ENCODE measurements at regions not wholly inside any gene's neighbourhood (a gene's known extent, or its start where the extent isn't known, plus 50 kb on each side); places are given as distances from the start of the nearest gene placed in this dataset.
A peak's percentile ranks its signal among the peaks of the same experiment; 100 is the strongest.

DNA sequence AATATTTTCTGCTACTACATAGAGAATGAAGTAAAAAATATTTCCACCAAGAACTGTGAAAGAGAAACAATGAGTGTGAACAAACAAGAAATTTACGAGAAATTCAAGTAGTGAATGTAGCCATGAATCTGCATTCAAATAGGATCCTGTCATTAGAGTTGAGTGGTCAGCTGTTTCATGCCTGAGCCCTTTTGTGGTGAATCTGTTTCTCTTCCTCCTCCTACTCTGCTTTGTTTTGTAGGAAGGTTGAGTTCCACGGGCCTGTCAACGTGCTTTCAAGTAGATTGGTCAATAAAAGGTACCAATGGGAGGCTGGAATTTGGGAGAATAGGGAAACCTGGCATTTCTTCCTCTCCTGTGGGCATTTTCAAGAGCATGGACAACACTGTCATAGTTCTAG lies 1749.6 kb upstream of the FLRT2 start:
- WGBS = 71% methylated on average over 3 of the region's 3 CpGs
- Histone ChIP-seq H3K27me3 (ENCODE audit: control insufficient read depth in 2 of 2, insufficient read depth in 1 of 2, low read length in 1 of 2) (no peaks in the 10 kb centered on the region), H3K4me3 (ENCODE audit: low read length in 2 of 2) (no peak overlapping the region), H3K36me3 (ENCODE audit: control insufficient read depth in 2 of 2, insufficient read depth in 2 of 2, low read length in 1 of 2) (no peaks in the 10 kb centered on the region), H3K4me1 (ENCODE audit: control insufficient read depth in 2 of 2, insufficient read depth in 2 of 2, low read length in 2 of 2) (no peaks in the 10 kb centered on the region), H3K27ac (ENCODE audit: low read depth in 1 of 2, low read length in 1 of 2) (no peak overlapping the region), H3K9me3 (ENCODE audit: control insufficient read depth in 2 of 2, insufficient read depth in 1 of 2, low read length in 1 of 2) (no peaks in the 10 kb centered on the region)
- no peak for DNase-seq (ENCODE audit: low read depth in 6 of 9, low spot score in 9 of 9)

DNA sequence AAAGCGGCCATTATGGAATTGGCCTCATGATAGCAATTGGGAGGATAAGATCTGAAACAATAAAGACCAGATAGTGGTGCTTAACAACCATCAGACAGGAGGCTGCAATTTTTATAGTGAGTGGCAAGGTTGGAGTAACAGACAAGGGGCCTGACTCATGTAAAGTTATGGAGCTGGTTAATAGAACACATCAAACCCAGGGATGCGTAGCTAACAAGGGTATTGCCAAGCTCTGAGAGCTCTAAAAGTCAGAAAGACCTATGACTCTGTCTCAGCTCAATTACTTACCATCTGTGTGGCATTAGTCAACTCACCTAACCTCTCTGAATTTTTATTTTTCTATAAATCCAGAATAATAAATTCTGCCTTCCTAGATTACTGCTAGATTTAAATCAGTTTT lies 1731.5 kb upstream of the FLRT2 start:
- 48% methylated on average over 2 of the region's 2 CpGs for WGBS
- no peak for DNase-seq (ENCODE audit: low read depth in 6 of 9, low spot score in 9 of 9)
- H3K27me3 ChIP-seq (ENCODE audit: control insufficient read depth in 2 of 2, insufficient read depth in 1 of 2, low read length in 1 of 2) = no peaks in the 10 kb centered on the region
- no peaks in the 10 kb centered on the region for H3K9me3 ChIP-seq (ENCODE audit: control insufficient read depth in 2 of 2, insufficient read depth in 1 of 2, low read length in 1 of 2)
- no peak overlapping the region for H3K27ac ChIP-seq (ENCODE audit: low read depth in 1 of 2, low read length in 1 of 2)
- H3K36me3 ChIP-seq (ENCODE audit: control insufficient read depth in 2 of 2, insufficient read depth in 2 of 2, low read length in 1 of 2) = no peaks in the 10 kb centered on the region
- no peak overlapping the region for H3K4me3 ChIP-seq (ENCODE audit: low read length in 2 of 2)
- H3K4me1 ChIP-seq (ENCODE audit: control insufficient read depth in 2 of 2, insufficient read depth in 2 of 2, low read length in 2 of 2) = no peaks in the 10 kb centered on the region

DNA sequence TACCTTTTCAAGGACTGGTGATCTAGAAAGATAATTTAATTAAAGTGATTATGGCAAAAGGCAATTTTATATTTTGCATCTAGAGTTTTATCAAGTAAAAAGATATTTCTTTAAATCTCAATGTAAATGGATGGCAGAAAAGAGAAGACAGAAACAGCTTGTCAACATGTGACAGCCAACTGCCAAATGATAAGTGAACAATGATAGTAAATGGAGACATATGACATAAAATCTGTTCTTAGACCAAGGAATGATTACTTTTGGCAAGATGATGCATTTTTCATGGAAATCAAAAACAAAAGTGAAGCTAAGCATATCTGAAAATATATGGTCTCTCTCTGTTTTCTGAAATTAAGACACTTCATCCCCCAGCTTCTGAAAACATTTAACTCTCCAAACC lies 1730.7 kb upstream of the FLRT2 start:
- Histone ChIP-seq H3K36me3 (ENCODE audit: control insufficient read depth in 2 of 2, insufficient read depth in 2 of 2, low read length in 1 of 2) (no peaks in the 10 kb centered on the region), H3K27me3 (ENCODE audit: control insufficient read depth in 2 of 2, insufficient read depth in 1 of 2, low read length in 1 of 2) (no peaks in the 10 kb centered on the region), H3K9me3 (ENCODE audit: control insufficient read depth in 2 of 2, insufficient read depth in 1 of 2, low read length in 1 of 2) (no peaks in the 10 kb centered on the region), H3K4me3 (ENCODE audit: low read length in 2 of 2) (no peak overlapping the region), H3K4me1 (ENCODE audit: control insufficient read depth in 2 of 2, insufficient read depth in 2 of 2, low read length in 2 of 2) (no peaks in the 10 kb centered on the region), H3K27ac (ENCODE audit: low read depth in 1 of 2, low read length in 1 of 2) (no peak overlapping the region)
- no peak for DNase-seq (ENCODE audit: low read depth in 6 of 9, low spot score in 9 of 9)

DNA sequence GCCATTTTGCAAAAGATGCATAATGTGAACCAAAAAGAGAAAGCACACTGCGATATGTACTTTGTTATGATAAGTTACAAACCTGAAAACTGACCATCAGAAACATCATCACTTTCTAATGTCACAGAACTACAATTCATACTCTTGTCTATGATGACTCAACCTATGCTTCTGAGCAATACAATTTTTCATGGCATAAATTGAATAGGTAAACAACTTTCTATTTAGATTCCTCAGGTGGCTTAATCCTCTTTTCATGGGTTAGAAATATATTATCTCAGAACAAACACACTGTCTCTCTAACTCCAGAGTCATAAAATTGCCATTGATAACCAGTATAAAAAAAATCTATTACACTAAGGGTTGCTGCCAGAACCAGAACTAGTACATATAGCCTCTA lies 1715.0 kb upstream of the FLRT2 start:
- Histone ChIP-seq H3K4me1 (ENCODE audit: control insufficient read depth in 2 of 2, insufficient read depth in 2 of 2, low read length in 2 of 2) (no peaks in the 10 kb centered on the region), H3K27ac (ENCODE audit: low read depth in 1 of 2, low read length in 1 of 2) (no peak overlapping the region), H3K4me3 (ENCODE audit: low read length in 2 of 2) (no peak overlapping the region), H3K27me3 (ENCODE audit: control insufficient read depth in 2 of 2, insufficient read depth in 1 of 2, low read length in 1 of 2) (no peaks in the 10 kb centered on the region), H3K9me3 (ENCODE audit: control insufficient read depth in 2 of 2, insufficient read depth in 1 of 2, low read length in 1 of 2) (no peaks in the 10 kb centered on the region), H3K36me3 (ENCODE audit: control insufficient read depth in 2 of 2, insufficient read depth in 2 of 2, low read length in 1 of 2) (no peaks in the 10 kb centered on the region)
- DNase-seq (ENCODE audit: low read depth in 6 of 9, low spot score in 9 of 9) = no peak
- WGBS = 94% methylated on average over 1 of the region's 1 CpG

DNA sequence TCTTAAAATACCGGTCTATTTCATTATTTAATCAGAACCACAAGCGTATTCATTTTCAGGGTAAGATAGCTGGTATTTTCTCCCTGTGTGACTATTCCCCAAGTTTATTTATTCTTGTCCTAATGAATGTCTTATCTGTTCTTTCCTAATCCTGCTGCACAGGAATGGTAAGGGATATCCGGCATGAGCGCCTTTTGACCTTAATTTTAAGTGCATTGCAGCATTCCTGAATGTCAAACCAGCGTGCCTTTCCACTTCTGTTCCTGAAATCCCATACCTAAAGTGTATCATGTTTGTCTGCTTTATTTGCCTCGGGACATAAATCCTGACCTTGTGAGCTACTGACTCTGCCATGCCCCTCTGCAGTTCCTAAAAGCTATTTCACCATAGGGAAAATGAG lies 1713.2 kb upstream of the FLRT2 start:
- DNase-seq (ENCODE audit: low read depth in 6 of 9, low spot score in 9 of 9) = no peak
- Histone ChIP-seq H3K27me3 (ENCODE audit: control insufficient read depth in 2 of 2, insufficient read depth in 1 of 2, low read length in 1 of 2) (no peaks in the 10 kb centered on the region), H3K27ac (ENCODE audit: low read depth in 1 of 2, low read length in 1 of 2) (no peak overlapping the region), H3K36me3 (ENCODE audit: control insufficient read depth in 2 of 2, insufficient read depth in 2 of 2, low read length in 1 of 2) (no peaks in the 10 kb centered on the region), H3K4me3 (ENCODE audit: low read length in 2 of 2) (no peak overlapping the region), H3K4me1 (ENCODE audit: control insufficient read depth in 2 of 2, insufficient read depth in 2 of 2, low read length in 2 of 2) (no peaks in the 10 kb centered on the region), H3K9me3 (ENCODE audit: control insufficient read depth in 2 of 2, insufficient read depth in 1 of 2, low read length in 1 of 2) (no peaks in the 10 kb centered on the region)
- WGBS = 82% methylated on average over 6 of the region's 6 CpGs

DNA sequence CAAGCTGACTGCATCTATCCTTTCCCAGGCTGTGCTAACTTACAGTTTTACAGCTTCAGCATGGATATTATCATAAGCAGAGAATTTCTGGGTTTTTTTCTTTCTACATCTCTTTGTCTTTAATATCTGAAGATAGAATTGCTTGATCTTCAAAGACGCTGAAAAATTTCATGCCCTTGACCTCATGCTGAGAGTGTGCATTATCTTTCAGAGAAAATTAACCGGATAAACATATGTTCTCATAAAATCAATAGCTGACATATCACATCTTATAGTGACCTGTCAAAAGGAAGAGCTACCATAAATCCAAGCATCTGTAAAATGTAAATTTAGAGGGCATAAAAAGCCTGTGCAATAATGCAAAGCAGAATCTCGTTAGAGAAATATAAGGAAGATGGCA lies 1704.1 kb upstream of the FLRT2 start:
- DNase-seq (ENCODE audit: low read depth in 6 of 9, low spot score in 9 of 9) = no peak
- 91% methylated on average over 3 of the region's 3 CpGs for WGBS
- no peak overlapping the region for H3K4me3 ChIP-seq (ENCODE audit: low read length in 2 of 2)

GRCh38 chr14:83826838-83827237 lies 1703.1 kb upstream of the FLRT2 start:
- no peaks in the 10 kb centered on the region for H3K4me1 ChIP-seq (ENCODE audit: control insufficient read depth in 2 of 2, insufficient read depth in 2 of 2, low read length in 2 of 2)
- H3K27ac ChIP-seq (ENCODE audit: low read depth in 1 of 2, low read length in 1 of 2) = no peak overlapping the region
- H3K36me3 ChIP-seq (ENCODE audit: control insufficient read depth in 2 of 2, insufficient read depth in 2 of 2, low read length in 1 of 2) = no peaks in the 10 kb centered on the region
- H3K27me3 ChIP-seq (ENCODE audit: control insufficient read depth in 2 of 2, insufficient read depth in 1 of 2, low read length in 1 of 2) = no peaks in the 10 kb centered on the region
- no peak for DNase-seq (ENCODE audit: low read depth in 6 of 9, low spot score in 9 of 9)
- H3K9me3 ChIP-seq (ENCODE audit: control insufficient read depth in 2 of 2, insufficient read depth in 1 of 2, low read length in 1 of 2) = no peaks in the 10 kb centered on the region
- no peak overlapping the region for H3K4me3 ChIP-seq (ENCODE audit: low read length in 2 of 2)
- WGBS = 94% methylated on average over 6 of the region's 6 CpGs

More for the DNA sequence above, 1704.1 kb upstream of the FLRT2 start:
- Histone ChIP-seq H3K9me3 (ENCODE audit: control insufficient read depth in 2 of 2, insufficient read depth in 1 of 2, low read length in 1 of 2) (no peaks in the 10 kb centered on the region), H3K36me3 (ENCODE audit: control insufficient read depth in 2 of 2, insufficient read depth in 2 of 2, low read length in 1 of 2) (no peaks in the 10 kb centered on the region), H3K4me1 (ENCODE audit: control insufficient read depth in 2 of 2, insufficient read depth in 2 of 2, low read length in 2 of 2) (no peaks in the 10 kb centered on the region), H3K27me3 (ENCODE audit: control insufficient read depth in 2 of 2, insufficient read depth in 1 of 2, low read length in 1 of 2) (no peaks in the 10 kb centered on the region), H3K27ac (ENCODE audit: low read depth in 1 of 2, low read length in 1 of 2) (no peak overlapping the region)

- H3K36me3 ChIP-seq (ENCODE audit: control insufficient read depth in 2 of 2, insufficient read depth in 2 of 2, low read length in 1 of 2) = no peaks in the 10 kb centered on the region
- H3K27ac ChIP-seq (ENCODE audit: low read depth in 1 of 2, low read length in 1 of 2) = no peak overlapping the region
- WGBS = 80% methylated on average over 3 of the region's 3 CpGs
- H3K4me1 ChIP-seq (ENCODE audit: control insufficient read depth in 2 of 2, insufficient read depth in 2 of 2, low read length in 2 of 2) = no peaks in the 10 kb centered on the region
- no peaks in the 10 kb centered on the region for H3K9me3 ChIP-seq (ENCODE audit: control insufficient read depth in 2 of 2, insufficient read depth in 1 of 2, low read length in 1 of 2)
- H3K27me3 ChIP-seq (ENCODE audit: control insufficient read depth in 2 of 2, insufficient read depth in 1 of 2, low read length in 1 of 2) = no peaks in the 10 kb centered on the region
- no peak overlapping the region for H3K4me3 ChIP-seq (ENCODE audit: low read length in 2 of 2)
- peak in 1 of 9 donors; percentile 0 for DNase-seq (ENCODE audit: low read depth in 6 of 9, low spot score in 9 of 9)
Measured at GRCh38 chr14:83827383-83827782, 1702.6 kb upstream of the FLRT2 start.

DNA sequence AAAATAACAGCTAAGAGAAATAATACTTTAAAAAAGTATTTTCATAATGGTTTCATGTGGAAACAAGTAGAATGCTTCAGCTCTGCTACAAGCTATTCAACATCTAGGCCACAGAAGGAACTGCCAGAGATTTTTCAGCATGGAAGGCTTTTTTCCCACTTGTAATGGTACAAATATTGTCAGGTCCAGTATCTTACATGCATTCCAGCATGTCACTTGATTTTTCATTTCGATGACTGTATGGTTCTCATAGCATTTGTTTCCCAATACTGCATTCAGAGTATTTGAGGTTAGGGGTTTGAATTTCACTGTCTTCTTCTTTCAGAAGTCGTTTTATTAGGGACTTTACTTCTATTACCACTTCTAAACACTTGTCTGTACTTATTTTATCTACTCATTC lies 1701.5 kb upstream of the FLRT2 start:
- H3K4me1 ChIP-seq (ENCODE audit: control insufficient read depth in 2 of 2, insufficient read depth in 2 of 2, low read length in 2 of 2) = no peaks in the 10 kb centered on the region
- no peak overlapping the region for H3K27ac ChIP-seq (ENCODE audit: low read depth in 1 of 2, low read length in 1 of 2)
- no peaks in the 10 kb centered on the region for H3K9me3 ChIP-seq (ENCODE audit: control insufficient read depth in 2 of 2, insufficient read depth in 1 of 2, low read length in 1 of 2)
- 66% methylated on average over 2 of the region's 2 CpGs for WGBS
- no peaks in the 10 kb centered on the region for H3K27me3 ChIP-seq (ENCODE audit: control insufficient read depth in 2 of 2, insufficient read depth in 1 of 2, low read length in 1 of 2)
- DNase-seq (ENCODE audit: low read depth in 6 of 9, low spot score in 9 of 9) = no peak
- H3K4me3 ChIP-seq (ENCODE audit: low read length in 2 of 2) = no peak overlapping the region
- no peaks in the 10 kb centered on the region for H3K36me3 ChIP-seq (ENCODE audit: control insufficient read depth in 2 of 2, insufficient read depth in 2 of 2, low read length in 1 of 2)

DNA sequence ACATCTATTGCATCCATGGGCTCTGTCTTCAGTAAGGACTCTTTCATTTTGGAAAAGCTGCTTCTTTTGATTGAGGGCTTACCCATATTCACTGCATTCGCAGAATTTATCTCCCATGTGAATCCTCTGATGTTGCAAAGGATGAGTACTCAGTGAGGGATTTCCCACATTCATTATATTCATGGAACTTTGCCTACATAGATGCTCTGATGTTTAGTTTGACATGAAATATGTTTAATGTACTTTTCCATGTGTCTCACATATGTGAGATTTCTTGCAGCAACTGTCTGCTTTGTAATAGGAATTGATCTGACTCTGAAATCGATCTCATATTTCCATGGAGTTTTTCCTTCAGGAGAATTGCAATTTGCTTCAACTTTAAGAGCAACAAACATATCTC lies 1699.6 kb upstream of the FLRT2 start:
- Histone ChIP-seq H3K27ac (ENCODE audit: low read depth in 1 of 2, low read length in 1 of 2) (no peak overlapping the region), H3K9me3 (ENCODE audit: control insufficient read depth in 2 of 2, insufficient read depth in 1 of 2, low read length in 1 of 2) (no peaks in the 10 kb centered on the region), H3K4me3 (ENCODE audit: low read length in 2 of 2) (no peak overlapping the region), H3K27me3 (ENCODE audit: control insufficient read depth in 2 of 2, insufficient read depth in 1 of 2, low read length in 1 of 2) (no peaks in the 10 kb centered on the region), H3K36me3 (ENCODE audit: control insufficient read depth in 2 of 2, insufficient read depth in 2 of 2, low read length in 1 of 2) (no peaks in the 10 kb centered on the region), H3K4me1 (ENCODE audit: control insufficient read depth in 2 of 2, insufficient read depth in 2 of 2, low read length in 2 of 2) (no peaks in the 10 kb centered on the region)
- no peak for DNase-seq (ENCODE audit: low read depth in 6 of 9, low spot score in 9 of 9)
- WGBS = 84% methylated on average over 2 of the region's 2 CpGs

Measured in thymus (tissue), 11 donors.